ENCODE measurements at regions not wholly inside any gene's neighbourhood (a gene's known extent, or its start where the extent isn't known, plus 50 kb on each side); places are given as distances from the start of the nearest gene placed in this dataset.
"Not testable (repeated sequence)": the region's sequence is repeated elsewhere in the genome, so short reads cannot be mapped to it uniquely, and the experiment has no call there.

DNA sequence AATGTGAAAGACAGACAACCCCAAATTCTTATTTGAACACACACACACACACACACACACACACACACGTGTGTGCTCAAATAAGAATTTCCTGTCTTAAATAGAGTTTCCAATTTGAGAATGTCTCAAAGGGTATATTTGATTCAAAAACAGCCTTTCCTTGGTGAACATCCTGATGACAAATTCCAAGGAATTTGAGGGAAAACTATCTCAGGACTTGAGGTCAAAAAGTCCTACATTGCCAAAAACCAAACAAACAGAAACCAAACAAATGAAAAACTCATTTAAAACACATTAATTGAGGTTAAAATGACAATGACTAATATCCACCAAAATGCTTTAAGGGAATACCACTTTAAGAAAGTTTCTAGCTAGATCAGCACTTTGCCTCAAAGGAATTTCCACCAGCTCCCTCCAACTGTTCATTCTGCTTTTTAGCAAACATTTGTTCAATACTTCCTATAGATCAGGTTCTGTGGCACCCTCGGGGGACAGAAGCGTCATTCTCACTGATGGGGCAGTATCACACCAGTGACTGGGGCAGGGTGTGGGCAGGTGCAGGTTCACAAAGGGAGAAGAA, 232.1 kb upstream of the TRIB2 start:
- DNase-seq = no peak

DNA sequence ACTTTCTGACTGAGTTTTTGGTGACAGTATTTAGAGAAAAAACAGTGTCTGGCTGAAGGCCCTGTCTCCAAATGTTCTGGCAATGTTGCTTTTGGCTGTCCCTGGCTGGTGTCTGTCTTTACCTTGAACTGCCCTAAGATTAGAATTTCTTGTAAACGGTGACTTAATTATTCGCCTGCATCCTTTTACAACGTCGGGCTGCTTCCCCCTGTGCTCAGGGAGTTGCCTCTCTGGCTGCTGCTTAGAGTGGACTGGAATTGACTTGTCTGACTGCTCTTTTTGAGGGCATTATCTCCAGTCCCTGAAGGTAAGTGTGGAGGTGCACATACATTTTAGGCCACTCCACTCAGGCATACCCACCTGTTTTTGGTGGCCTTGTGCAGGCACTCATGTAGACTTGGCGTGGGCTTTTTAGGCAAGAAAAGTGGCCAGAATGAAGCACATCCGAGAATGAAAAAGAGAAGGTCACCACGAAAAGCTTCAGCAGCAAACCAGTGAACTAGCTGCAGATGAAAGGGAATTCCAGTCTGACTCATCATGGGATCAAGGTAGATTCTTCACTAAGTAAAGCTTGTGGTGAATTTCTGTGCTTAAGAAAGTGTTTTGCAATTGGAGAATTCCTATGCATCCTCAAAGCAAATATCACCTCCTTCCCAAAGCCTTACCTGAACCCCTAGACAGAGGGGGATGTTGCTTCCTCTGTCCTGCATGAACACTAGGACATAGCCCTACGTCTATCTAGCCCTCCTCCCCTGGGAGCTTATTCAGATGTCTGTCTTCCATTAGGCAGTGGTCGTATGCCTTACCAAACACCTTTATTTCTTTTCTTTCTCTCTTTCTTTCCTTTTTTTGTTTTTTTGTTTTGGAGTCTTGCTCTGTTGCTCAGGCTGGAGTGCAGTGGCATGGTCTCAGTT, 230.3 kb upstream of the TRIB2 start:
- DNase-seq = no peak

DNA sequence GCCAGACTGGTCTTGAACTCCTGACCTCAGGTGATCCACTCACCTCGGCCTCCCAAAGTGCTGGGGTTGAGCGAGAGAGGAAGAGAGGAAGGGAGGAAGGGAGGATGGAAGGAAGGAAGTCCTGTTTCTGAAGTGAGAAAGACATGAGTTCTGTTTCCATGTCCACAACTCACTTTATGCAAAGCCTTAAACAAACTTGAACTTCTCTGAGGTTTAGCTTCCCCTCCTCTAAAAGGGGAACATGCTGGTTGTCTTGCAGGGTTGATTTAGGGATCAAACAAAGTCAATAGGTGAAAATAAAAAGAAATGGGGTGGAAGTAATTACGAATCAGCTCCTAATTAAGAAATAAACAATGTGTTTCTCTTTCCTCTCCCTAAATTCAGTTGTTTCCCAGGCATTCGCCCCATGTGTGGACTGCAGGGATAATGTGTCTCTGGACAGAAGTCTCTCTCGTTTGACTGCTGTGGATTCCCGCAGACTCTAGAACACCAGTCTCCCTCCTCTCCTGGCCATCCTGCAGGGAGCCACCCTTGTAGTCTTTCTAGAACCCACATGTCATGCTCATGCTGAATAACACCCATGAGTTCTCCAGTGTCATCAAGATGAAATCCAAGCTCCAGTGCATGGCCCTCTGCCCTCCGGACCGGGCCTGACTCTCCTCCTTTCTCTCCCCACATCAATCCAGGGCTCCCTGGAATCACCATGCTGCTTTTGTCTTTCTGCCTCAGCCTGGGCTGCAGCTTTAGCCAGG, 229.3 kb upstream of the TRIB2 start:
- DNase-seq = no peak

DNA sequence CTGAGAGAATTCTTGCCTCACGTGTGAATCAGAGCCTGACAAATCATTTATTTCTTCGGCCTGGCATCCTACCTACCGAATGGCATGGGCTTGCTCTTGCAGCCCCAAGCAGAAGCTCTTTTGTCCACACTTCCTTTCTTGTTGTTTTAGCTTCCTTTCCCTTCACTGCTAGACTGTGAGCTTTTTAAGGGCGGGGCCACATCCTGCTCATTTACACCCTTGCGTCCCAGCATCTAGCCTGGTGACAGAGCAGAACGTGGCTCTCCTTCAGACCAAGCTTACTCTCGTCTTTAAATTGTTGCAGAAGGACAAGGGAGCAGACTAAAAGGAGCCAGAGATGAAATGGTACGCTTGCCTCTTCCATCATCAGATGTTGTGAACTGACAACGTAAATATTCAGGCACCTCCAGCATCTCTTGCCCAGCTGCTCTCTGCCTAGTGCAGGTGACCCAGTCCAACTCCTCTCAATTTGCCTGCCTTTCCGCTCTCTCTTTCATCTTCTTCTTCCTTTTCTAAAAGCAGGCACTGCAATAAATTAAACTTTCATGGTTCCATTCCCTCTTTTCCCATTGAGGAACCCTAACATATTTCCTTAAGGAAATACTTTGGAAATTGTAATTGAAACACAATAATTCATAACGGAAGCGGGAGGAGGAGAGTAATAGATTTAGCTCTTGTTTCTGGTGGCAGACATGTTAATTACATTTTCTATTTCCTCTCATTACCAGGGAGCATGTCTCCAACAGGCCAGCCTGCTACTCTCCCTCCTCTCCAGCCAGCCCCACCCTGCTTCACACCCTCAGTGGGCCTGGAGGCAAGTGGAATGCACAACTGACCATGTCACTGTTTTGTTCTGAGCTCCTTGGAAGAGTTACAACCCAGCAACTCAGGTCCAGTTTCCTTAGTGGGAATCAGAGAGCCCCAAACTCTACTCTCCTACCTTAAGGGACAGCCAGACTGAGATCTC, 228.1 kb upstream of the TRIB2 start:
- no peak for DNase-seq

DNA sequence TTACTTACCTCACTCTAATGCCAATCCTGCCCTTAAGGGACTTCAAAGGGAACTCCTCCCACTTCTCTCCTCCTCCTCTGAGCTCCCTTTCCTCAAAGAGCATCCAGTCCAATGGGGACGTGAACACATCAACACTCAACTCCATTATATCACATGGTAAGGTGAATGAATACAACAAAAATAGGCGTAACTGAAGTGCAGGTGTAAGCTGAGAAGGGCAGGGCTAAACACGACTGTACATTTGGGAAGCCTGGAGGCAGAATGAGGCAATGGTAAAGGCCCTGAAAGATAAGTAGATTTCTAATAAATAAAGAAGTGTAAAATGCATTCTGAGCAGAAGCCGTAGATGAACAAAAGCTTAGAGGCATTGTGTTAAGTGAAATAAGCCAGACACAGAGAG, 226.1 kb upstream of the TRIB2 start:
- DNase-seq = no peak

DNA sequence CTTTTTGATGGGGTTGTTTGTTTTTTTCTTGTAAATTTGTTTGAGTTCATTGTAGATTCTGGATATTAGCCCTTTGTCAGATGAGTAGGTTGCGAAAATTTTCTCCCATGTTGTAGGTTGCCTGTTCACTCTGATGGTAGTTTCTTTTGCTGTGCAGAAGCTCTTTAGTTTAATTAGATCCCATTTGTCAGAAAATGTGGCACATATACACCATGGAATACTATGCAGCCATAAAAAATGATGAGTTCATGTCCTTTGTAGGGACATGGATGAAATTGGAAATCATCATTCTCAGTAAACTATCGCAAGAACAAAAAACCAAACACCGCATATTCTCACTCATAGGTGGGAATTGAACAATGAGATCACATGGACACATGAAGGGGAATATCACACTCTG, 224.4 kb upstream of the TRIB2 start:
- not testable (repeated sequence) for DNase-seq

DNA sequence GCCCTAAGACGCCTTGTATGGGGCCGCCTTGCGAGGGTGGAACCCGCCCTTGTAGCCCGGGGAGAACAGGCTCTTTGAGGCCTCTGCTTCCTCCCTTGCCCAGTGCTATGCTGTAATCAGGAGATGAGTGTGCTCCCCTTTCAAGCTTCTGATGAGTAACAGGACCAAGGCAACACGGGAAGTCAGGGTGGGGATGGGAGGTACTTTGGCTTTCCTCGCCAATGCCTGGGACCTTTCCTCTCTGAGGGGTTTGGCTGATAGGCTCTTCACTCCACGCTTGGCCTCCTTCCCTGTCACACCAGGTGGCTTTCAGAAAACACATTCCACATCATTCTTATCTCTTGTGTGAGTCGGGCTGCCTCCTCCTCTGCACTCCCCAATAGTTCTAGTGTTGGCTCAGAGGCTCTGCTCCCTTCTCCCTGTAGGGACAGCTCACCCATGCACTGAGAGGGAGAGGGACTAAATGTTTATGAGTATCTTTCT, 223.7 kb upstream of the TRIB2 start:
- no peak for DNase-seq

DNA sequence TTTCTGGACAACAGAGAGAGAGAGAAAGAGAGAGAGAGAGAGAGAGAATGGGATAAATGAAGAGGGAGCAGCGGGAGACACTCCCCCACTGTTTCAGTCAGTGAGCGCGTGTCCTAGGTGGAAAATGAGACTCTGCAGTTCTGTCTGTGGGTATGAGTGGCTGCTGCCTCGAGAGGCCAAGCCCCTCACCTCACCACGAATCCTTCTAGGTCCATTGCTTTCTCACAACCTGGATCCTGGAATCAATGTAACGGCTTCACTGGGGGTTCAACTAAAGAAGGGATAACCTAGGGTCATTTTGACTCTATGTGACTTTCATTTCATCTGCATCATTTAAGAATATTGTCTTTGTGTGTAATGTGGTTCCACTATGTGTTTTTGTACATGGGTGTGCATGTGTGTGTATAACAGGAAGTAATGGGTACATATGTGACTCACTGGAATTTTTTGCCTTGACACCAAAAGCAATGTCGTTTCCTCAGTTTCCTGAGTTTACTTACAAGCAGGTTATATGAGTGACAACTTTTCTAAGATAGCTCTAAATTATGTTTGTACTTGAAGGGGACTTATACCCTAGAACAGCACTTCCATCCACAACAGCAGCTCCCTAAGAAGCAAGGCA, 221.4 kb upstream of the TRIB2 start:
- no peak for DNase-seq

DNA sequence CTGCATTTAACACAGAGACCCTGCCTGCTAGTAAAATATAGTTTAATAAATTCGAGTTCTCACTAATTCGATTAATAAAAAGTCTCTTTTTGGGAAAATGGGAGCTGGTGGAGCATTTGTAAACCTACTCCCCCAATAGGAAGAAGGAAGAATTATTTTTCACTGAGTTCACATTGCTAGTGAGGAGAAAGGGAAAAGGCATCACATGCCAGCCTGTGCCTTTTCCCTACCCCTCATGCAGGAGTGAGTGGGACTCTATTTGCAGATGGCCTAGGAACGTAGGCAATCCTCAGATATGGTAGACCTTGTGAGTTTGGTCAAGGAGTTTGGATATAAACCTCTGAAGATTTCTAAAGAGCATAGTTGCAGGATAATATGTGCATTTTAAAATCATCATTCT, 218.4 kb upstream of the TRIB2 start:
- DNase-seq = no peak

DNA sequence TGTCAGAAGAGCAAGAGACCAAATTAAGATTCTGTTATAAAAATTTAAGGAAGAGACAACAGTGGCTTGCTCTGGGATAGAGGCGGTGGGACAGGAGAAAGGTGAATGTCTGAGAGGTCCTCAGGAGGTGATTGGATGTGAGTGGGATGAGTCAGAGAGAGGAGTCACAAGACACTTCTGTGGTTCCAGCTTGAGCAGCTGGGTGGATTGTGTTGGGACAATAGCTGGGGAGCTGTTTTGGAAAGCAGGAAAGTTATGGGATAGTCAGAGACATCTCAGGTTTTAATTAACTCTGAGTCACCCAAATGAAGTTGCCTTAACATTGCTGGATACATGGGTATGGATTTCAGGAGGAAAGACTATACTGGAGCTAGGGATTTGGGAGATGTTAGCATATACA, 218.0 kb upstream of the TRIB2 start:
- DNase-seq = no peak

DNA sequence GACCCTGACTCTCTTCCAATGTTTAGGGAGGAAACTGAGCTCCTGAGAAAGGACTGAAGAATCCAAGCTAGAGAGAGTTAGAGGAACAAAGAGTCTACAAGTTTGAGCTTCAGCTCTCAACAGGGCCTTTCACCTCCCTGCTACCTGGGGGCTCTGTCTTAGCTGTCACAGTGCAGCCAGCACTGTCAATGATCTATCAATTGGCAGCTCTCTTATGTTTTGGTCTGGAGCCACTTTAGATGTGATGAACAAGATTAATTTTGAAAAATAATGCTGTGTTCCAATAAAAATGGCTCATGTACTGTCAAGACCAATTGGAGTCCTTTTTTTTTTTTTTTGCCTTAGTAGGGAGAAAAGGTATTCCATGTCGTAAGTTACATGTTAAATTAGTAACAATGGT, 215.8 kb upstream of the TRIB2 start:
- DNase-seq = no peak

DNA sequence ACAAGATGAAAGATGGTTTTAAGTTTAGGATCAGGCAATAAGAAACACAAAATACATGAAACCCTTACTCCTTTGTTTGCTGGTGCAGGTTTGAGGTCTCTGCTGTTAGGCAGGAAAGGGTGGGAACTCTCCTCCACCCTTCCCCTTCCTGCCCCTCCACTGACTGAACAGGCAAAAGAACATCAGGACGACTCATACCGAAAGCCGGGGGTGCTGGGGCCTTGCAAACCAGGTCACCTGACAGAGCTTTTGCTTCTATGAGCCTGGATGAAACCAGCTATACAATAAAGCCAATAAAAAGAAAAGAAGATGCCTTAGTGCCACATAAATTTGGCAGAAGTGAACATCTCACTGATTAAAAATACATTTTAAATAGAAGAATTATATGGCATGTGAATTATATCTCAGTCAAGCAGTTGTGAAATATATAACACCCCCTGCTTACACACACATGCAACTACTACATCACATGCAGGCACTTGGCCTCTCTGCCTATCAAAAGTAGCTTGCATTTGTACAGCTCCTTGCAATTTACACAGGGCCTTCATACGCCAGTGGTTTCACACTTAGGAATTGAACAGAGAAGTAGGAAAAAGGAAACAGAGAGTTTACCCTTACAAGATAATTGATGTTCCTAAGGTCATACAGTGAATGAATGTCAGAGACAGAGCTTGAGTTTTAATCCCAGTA, 215.1 kb upstream of the TRIB2 start:
- no peak for DNase-seq

DNA sequence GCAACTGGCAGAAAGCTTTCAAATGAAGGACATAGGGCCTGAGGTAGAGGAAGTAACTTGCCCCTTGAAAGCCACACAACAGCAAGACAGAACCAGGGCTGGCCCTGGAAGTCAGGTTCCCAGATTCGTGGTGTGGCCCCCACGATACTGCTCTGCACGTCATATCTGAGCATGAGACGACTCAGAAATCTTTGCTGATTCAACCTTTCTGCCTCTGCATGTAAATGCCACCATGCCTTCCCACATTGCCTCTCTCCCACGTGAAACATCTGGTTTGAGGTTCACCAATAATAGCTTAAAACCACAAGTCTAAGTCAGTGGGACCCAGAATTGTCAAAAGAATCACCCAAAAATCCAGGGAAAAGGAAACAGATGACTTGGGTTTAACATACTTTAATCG, 214.0 kb upstream of the TRIB2 start:
- DNase-seq = no peak

DNA sequence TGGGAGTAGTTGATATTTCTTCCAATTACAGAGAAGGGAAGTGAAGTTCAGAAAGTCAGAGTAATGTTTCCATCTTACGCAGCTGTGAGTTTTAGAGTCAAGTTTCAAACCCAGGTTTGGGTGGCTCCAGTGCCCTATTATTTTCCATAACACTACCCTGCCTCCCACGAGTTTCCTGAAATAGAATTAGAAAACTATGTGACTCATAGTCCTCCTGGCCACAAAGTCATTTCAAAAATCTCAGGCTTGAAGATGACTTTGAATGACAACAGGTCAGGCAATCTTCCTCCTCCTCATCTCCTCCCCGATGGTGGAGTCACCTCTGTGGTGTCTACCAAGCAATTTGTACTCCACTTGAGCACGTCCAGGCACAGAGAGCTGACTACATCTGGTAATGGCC, 212.3 kb upstream of the TRIB2 start:
- DNase-seq = no peak

DNA sequence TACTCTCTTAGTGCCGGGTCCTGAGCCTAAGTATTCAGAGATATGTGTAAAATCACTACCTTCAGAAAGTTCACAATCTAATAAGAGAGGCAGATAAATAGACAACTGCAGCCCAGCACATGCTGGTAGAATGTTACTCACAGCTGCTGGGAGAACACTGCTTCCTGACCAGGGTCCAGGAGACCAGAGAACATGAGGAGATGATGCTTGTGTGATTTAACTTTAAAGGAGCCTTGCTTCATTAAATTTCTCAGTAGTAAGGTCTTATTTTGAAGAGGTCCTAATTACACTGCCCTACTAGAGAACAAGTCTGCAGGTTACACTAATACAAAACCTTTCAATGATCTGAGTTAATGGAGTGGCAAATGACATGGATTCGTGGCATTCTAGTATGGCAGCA, 209.9 kb upstream of the TRIB2 start:
- DNase-seq = no peak

DNA sequence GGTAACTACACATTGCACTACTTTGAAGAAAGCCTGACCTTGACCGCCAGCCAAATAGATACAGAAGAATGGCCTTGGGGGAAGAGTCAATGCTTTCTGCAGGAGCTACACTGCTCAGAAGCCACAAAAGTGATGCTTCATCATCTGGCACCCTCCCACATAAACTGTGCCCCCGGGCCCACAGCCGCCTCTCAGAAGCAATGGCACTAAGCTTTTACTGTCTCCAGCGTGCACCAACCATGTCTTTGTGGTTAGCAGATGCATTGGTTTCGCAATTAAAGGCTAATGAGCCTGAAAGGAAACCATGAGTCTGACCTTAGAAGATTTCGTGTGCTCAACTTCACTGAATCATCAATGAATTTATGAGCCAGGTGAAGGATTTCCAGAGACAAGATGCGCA, 209.4 kb upstream of the TRIB2 start:
- no peak for DNase-seq

DNA sequence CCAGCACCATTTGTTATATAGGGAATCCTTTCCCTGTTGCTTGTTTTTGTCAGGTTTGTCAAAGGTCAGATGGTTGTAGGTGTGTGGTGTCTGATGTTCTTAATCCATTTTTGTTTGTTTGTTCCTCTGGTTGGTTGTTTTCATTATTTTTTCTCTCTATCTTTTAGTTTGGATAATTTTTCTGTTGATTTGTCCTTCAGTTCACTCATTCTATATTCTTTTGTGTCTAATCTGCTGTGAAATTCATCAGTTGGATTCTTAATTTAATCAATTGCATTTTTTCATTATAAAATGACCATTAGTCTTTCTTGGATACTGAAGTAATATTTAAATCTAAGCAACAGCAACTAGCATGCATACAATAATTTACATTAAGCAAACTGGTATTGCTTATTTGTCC, 206.7 kb upstream of the TRIB2 start:
- DNase-seq = no peak

DNA sequence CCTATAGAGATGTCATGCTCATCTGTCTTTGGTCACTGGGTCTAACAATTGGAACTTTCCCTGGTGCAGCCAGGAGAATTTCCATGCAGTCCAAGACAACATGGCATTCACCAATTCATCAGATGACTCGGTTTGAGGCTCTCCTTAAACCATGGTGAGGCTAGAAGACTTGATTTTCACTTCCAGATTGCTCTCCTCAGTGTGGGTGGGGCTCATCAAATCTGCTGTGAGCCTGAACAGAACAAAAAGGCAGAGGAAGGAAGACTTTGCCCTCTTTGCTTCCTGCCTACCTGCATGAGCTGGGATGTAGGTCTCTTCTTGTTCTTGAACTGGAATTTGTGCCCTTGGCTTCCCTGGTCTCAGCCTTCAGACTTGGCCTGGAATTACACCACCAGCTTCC, 203.4 kb upstream of the TRIB2 start:
- no peak for DNase-seq

DNA sequence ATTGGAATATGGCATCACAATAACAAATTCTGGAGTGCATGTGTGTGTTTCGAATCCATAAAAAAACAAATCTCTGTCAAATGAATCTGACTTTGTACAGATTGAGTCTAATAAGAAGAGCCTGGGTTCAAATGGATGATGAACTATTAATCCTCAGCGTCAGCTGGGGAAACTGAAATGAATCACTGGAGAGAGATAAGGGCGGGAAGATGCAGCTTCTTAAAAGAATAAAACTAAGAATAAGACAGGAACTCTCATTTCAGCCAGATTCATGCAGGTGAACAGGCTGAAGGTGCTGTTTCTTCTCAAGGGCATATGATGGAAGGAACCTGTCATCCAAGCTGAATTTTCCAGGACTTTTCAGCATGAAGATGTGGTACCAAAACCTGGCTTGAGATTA, 202.6 kb upstream of the TRIB2 start:
- no peak for DNase-seq

DNA sequence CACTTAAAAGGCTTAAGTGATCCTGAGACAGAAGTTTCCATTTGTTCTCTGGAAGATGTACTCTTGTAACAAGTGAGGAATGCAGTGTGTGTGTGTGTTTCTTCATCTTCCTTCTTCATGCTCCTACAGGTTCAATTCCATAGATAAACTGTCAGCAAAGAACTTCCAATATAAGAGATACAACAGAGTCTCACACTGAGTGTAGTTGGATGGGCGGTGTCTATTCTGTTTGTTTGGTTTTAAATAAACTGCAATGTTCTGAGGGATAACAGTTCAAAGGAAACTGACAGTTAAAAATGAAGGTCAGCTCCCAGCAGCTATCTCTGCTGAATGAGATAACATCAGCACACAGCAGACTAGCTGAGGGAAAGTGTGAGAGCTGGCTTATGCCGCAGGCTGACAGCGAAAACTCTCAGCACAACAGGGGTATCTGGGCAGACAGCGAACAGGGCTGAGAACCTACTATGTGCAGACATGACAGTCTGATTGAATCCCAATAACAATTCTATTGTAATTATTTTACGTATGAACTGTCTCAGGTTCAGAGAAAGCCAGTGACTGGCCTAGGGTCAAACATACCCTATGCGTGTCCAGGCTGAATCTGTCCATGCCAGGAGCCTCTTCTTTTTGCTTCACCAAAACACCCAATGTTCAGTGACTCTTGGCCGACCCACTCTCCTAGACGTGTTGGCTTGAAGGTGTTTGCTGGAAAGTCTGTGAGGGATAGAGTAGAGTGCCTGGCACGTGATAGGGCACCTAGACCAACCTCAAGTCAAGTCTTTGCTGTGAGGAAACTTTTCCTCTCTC, 201.9 kb upstream of the TRIB2 start:
- DNase-seq = no peak

DNA sequence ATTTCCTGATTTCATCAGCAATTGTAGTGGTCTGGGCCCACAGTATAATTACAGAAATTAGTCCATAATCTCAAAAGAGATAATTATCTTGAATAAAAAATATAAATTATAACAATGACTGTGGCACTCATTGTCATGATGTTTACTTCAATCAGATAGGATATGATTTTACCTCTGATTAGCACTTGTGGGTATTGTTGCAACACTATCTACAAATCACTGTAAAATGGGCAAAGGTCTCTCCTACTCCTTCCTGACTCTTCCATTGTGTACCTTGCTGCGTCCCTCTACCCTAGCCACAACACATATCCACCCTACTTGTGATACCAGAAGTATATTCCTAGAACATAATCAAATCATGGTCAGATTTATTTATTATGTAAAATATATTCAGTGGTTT, 200.9 kb upstream of the TRIB2 start:
- DNase-seq = no peak

All from NCI-H1436 treated with DMSO at 0.1 percent for 48 hours (cell line).